H9 (cell line): ENCODE measurements at regions not wholly inside any gene's neighbourhood (a gene's known extent, or its start where the extent isn't known, plus 50 kb on each side); places are given as distances from the start of the nearest gene placed in this dataset.

ENCODE experiments used
- DNase-seq: peaks from one replicate; pipeline ENCODE4 v3.0.0-alpha.2; 2017
- H2AFZ ChIP-seq: one replicate; pipeline ENCODE4 v1.6.1; 2013; ENCODE audit warnings: mild to moderate bottlenecking, low read length, control low read depth, moderate library complexity
- H2AK5ac ChIP-seq: 2 replicates; pipeline ENCODE4 v1.6.1; 2013; ENCODE audit warnings: low read length, control low read depth, mixed read lengths; ENCODE audit not compliant: insufficient read length
- H2BK120ac ChIP-seq: one replicate; pipeline ENCODE4 v1.6.1; 2013; ENCODE audit warnings: low read depth, mild to moderate bottlenecking, low read length, control low read depth, inconsistent platforms; ENCODE audit not compliant: poor library complexity, severe bottlenecking
- H2BK12ac ChIP-seq: 2 replicates; pipeline ENCODE4 v1.6.1; 2013; ENCODE audit warnings: low read length, control low read depth, mixed read lengths, low read depth; ENCODE audit not compliant: insufficient read length
- H2BK15ac ChIP-seq: 2 replicates; pipeline ENCODE4 v1.6.1; 2013; ENCODE audit warnings: low read depth, low read length, control low read depth
- H2BK20ac ChIP-seq: one replicate; pipeline ENCODE4 v1.6.1; 2013; ENCODE audit warnings: low read depth, mild to moderate bottlenecking, low read length, control low read depth, inconsistent platforms; ENCODE audit not compliant: poor library complexity, severe bottlenecking
- H2BK5ac ChIP-seq: 2 replicates; pipeline ENCODE4 v1.6.1; 2013; ENCODE audit warnings: low read length, control low read depth, mixed read lengths; ENCODE audit not compliant: insufficient read length
- H3K14ac ChIP-seq: 2 replicates; pipeline ENCODE4 v1.6.1; 2013; ENCODE audit warnings: low read length, control low read depth; ENCODE audit not compliant: insufficient read depth
- H3K18ac ChIP-seq: 2 replicates; pipeline ENCODE4 v1.6.1; 2013; ENCODE audit warnings: low read depth, mild to moderate bottlenecking, mixed read lengths, low read length, control low read depth; ENCODE audit not compliant: insufficient read length
- H3K23ac ChIP-seq: 2 replicates; pipeline ENCODE4 v1.6.1; 2013; ENCODE audit warnings: low read length, control low read depth, mixed read lengths, low read depth; ENCODE audit not compliant: insufficient read length
- H3K23me2 ChIP-seq: 2 replicates; pipeline ENCODE4 v1.6.1; 2013; ENCODE audit warnings: low read depth, mild to moderate bottlenecking, mixed read lengths, low read length, control low read depth; ENCODE audit not compliant: insufficient read length, poor library complexity, severe bottlenecking
- H3K27ac ChIP-seq: 2 replicates; pipeline ENCODE4 v1.5.1; 2013; ENCODE audit warnings: low read length, control low read depth, mixed read lengths, low read depth; ENCODE audit not compliant: insufficient read length
- H3K27me3 ChIP-seq: 2 replicates; pipeline ENCODE4 v1.6.1; 2013; ENCODE audit warnings: low read length, control low read depth, inconsistent platforms; ENCODE audit not compliant: insufficient read depth
- H3K4ac ChIP-seq: 2 replicates; pipeline ENCODE4 v1.6.1; 2013; ENCODE audit warnings: low read depth, mild to moderate bottlenecking, control low read depth, inconsistent platforms, low read length, moderate library complexity
- H3K4me1 ChIP-seq: 2 replicates; pipeline ENCODE4 v1.6.1; 2013; ENCODE audit warnings: low read length, control low read depth, inconsistent platforms; ENCODE audit not compliant: insufficient read depth
- H3K4me2 ChIP-seq: 2 replicates; pipeline ENCODE4 v1.6.1; 2013; ENCODE audit warnings: low read length, control low read depth, mixed read lengths; ENCODE audit not compliant: insufficient read length, insufficient read depth
- H3K56ac ChIP-seq: 2 replicates; pipeline ENCODE4 v1.6.1; 2013; ENCODE audit warnings: low read depth, mild to moderate bottlenecking, mixed read lengths, low read length, control low read depth; ENCODE audit not compliant: insufficient read length
- H3K79me1 ChIP-seq: 2 replicates; pipeline ENCODE4 v1.6.1; 2013; ENCODE audit warnings: low read depth, mild to moderate bottlenecking, moderate library complexity, low read length, control low read depth, inconsistent platforms; ENCODE audit not compliant: insufficient read depth, poor library complexity, severe bottlenecking
- H3K79me2 ChIP-seq: 2 replicates; pipeline ENCODE4 v1.6.1; 2013; ENCODE audit warnings: low read length, control low read depth, inconsistent platforms; ENCODE audit not compliant: insufficient read depth
- H3K9ac ChIP-seq: 2 replicates; pipeline ENCODE4 v1.6.1; 2013; ENCODE audit warnings: low read length, control low read depth, mixed read lengths; ENCODE audit not compliant: insufficient read length; ENCODE audit errors: extremely low read depth
- H3K9me3 ChIP-seq: one replicate; pipeline ENCODE4 v1.6.1; 2013; ENCODE audit warnings: low read depth, low read length, inconsistent platforms; ENCODE audit not compliant: control insufficient read depth
- H3T11ph ChIP-seq: one replicate; pipeline ENCODE4 v1.6.1; 2013; ENCODE audit warnings: mild to moderate bottlenecking, low read length, control low read depth, inconsistent platforms
- H4K20me1 ChIP-seq: one replicate; pipeline ENCODE4 v1.6.1; 2013; ENCODE audit not compliant: control insufficient read depth, insufficient read length, insufficient read depth
- H4K5ac ChIP-seq: 2 replicates; pipeline ENCODE4 v1.6.1; 2013; ENCODE audit warnings: low read depth, mild to moderate bottlenecking, mixed read lengths, low read length, control low read depth; ENCODE audit not compliant: insufficient read length
- H4K8ac ChIP-seq: replicated peaks from 2 replicates; pipeline ENCODE4 v1.6.1; 2013; ENCODE audit warnings: low read length, control low read depth, mixed read lengths, low read depth; ENCODE audit not compliant: insufficient read length
- H4K91ac ChIP-seq: 2 replicates; pipeline ENCODE4 v1.6.1; 2013; ENCODE audit warnings: low read depth, mild to moderate bottlenecking, moderate library complexity, mixed read lengths, low read length, control low read depth; ENCODE audit not compliant: insufficient read length
- H3K27ac Mint-ChIP-seq, 3 experiments: 2 replicates in 2 of 3; 3 replicates in 1 of 3; pipeline ENCODE4 v1.8.0; 2020 to 2021; ENCODE audit warnings: mixed read lengths in 3 of 3, mild to moderate bottlenecking in 1 of 3, moderate library complexity in 1 of 3
- H3K27me3 Mint-ChIP-seq: 2 replicates; pipeline ENCODE4 v1.8.0; 2021; ENCODE audit warnings: low read depth, mild to moderate bottlenecking, moderate library complexity, mixed read lengths
- H3K36me3 Mint-ChIP-seq, 3 experiments: 2 replicates in 2 of 3; 3 replicates in 1 of 3; pipeline ENCODE4 v1.8.0; 2020 to 2021; ENCODE audit warnings: low read depth in 3 of 3, mixed read lengths in 3 of 3; ENCODE audit not compliant: insufficient read depth in 1 of 3
- H3K4me1 Mint-ChIP-seq, 2 experiments: 2 replicates each; pipeline ENCODE4 v1.8.0; 2020; ENCODE audit warnings: mixed read lengths in 2 of 2
- H3K4me3 Mint-ChIP-seq, 2 experiments: 2 replicates in 1 of 2; 3 replicates in 1 of 2; pipeline ENCODE4 v1.8.0; 2020 to 2021; ENCODE audit warnings: mild to moderate bottlenecking in 2 of 2, mixed read lengths in 2 of 2, moderate library complexity in 1 of 2
- H3K9me3 Mint-ChIP-seq, 2 experiments: 2 replicates in 1 of 2; 3 replicates in 1 of 2; pipeline ENCODE4 v1.8.0; 2020; ENCODE audit warnings: mild to moderate bottlenecking in 2 of 2, mixed read lengths in 2 of 2, moderate library complexity in 1 of 2
- WGBS: extraction: QIAGEN DNeasy Blood & Tissue Kit; methylation state at CpG from one replicate; pipeline ENCODE4 v1.1.7; 2013; ENCODE audit warnings: missing lambda C conversion rate, low lambda C conversion rate, mixed read lengths; ENCODE audit not compliant: insufficient read length; ENCODE audit errors: extremely low coverage; 5-methylcytosine and 5-hydroxymethylcytosine counted together
- TF ChIP-seq, protein P1 (sequence below): fragments of 200-600 bp; sonication (generic); conservative IDR thresholded peaks from 3 replicates; pipeline ENCODE4 v1.8.0; 2021; ENCODE audit warnings: antibody characterized with exemption, mild to moderate bottlenecking

DNA sequence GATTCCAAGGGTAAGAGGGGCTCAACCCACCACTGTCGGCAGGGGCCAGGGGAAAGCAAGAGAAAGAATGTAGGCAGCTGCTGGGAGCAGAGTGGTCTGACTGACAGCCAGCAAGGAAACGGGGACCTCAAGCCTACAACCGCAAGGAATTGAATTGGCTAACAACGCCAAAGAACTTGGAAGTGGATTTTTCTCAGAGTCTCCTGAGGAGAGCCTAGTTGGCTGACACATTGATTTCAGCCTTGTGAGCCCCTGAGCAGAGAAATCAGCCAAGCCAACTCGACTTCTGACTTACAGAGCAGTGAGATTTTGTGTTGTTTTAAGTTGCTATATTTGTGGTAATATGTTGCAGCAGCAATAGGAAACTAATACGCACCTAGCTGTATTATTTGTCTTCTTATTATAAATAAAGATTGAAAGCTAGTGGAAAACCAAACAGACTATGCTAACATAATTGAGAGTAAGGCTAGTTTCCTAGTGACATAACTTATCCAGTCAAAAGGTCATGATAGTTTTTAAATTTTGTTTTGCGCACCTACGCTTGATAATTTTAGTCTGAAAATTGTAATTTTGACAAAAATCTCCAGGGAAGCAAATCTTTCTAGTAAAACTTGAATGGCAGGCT, 145.8 kb upstream of the HCCS start:
- no peak overlapping the region for H2BK15ac ChIP-seq
- H3K27ac ChIP-seq = no peak overlapping the region
- no peaks in the 10 kb centered on the region for H3K27me3 Mint-ChIP-seq
- no peak overlapping the region for H3K56ac ChIP-seq
- no peaks in the 10 kb centered on the region for H3K79me1 ChIP-seq
- no peak overlapping the region for H4K8ac ChIP-seq
- H3K4me3 Mint-ChIP-seq = no peak overlapping the region
- H2BK5ac ChIP-seq = no peak overlapping the region
- H3K79me2 ChIP-seq = no peaks in the 10 kb centered on the region
- H3K4ac ChIP-seq = no peak overlapping the region
- H4K20me1 ChIP-seq = no peaks in the 10 kb centered on the region
- H3K14ac ChIP-seq = no peak overlapping the region
- no peak for DNase-seq
- no peaks in the 10 kb centered on the region for H3K4me1 Mint-ChIP-seq
- no peak overlapping the region for H3K9ac ChIP-seq
- no peaks in the 10 kb centered on the region for H3K4me1 ChIP-seq
- no peaks in the 10 kb centered on the region for H3K23me2 ChIP-seq
- H3T11ph ChIP-seq = no peak overlapping the region
- H4K5ac ChIP-seq = no peak overlapping the region
- peaks cover 33 to 34% of the 10 kb centered on the region in 2 experiments for H3K9me3 Mint-ChIP-seq
- H2AFZ ChIP-seq = no peak overlapping the region
- no peak overlapping the region for H3K4me2 ChIP-seq
- no peak overlapping the region for H2BK20ac ChIP-seq
- H3K9me3 ChIP-seq = no peaks in the 10 kb centered on the region
- no peak overlapping the region for H3K23ac ChIP-seq
- H4K91ac ChIP-seq = no peak overlapping the region
- no CpG with 5 or more reads among the region's 8 CpGs for WGBS
- H2AK5ac ChIP-seq = no peak overlapping the region
- no peak overlapping the region for H2BK120ac ChIP-seq
- no peak overlapping the region for H2BK12ac ChIP-seq
- H3K27ac Mint-ChIP-seq = no peak overlapping the region
- no peaks in the 10 kb centered on the region; a peak in 1 of 7 replicates for H3K36me3 Mint-ChIP-seq
- H3K27me3 ChIP-seq = no peaks in the 10 kb centered on the region
- H3K18ac ChIP-seq = no peak overlapping the region
- TF ChIP-seq, protein P1, sequence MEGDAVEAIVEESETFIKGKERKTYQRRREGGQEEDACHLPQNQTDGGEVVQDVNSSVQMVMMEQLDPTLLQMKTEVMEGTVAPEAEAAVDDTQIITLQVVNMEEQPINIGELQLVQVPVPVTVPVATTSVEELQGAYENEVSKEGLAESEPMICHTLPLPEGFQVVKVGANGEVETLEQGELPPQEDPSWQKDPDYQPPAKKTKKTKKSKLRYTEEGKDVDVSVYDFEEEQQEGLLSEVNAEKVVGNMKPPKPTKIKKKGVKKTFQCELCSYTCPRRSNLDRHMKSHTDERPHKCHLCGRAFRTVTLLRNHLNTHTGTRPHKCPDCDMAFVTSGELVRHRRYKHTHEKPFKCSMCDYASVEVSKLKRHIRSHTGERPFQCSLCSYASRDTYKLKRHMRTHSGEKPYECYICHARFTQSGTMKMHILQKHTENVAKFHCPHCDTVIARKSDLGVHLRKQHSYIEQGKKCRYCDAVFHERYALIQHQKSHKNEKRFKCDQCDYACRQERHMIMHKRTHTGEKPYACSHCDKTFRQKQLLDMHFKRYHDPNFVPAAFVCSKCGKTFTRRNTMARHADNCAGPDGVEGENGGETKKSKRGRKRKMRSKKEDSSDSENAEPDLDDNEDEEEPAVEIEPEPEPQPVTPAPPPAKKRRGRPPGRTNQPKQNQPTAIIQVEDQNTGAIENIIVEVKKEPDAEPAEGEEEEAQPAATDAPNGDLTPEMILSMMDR = no peak
